CD14-positive monocyte (primary cell): ENCODE measurements at regions not wholly inside any gene's neighbourhood (a gene's known extent, or its start where the extent isn't known, plus 50 kb on each side); places are given as distances from the start of the nearest gene placed in this dataset.

Source experiments
- DNase-seq, 3 donors: peaks; one replicate each; pipeline ENCODE4 v3.0.0-alpha.2; 2011 to 2022
- H2AFZ ChIP-seq: 2 replicates; pipeline ENCODE4 v1.6.0; 2012; ENCODE audit warnings: mild to moderate bottlenecking, low read depth, low read length, inconsistent platforms; ENCODE audit not compliant: insufficient read depth, poor library complexity, severe bottlenecking
- H3K27ac ChIP-seq, 2 donors: 1 replicate in 1 of 2; 2 replicates in 1 of 2; pipeline ENCODE4 v1.5.1; 2012 to 2013; ENCODE audit warnings: low read length in 2 of 2, control low read depth in 1 of 2, inconsistent platforms in 1 of 2, low read depth in 1 of 2, mild to moderate bottlenecking in 1 of 2
- H3K27me3 ChIP-seq, 2 donors: one replicate each; pipeline versions ENCODE4 v1.6.0 to v1.6.1; 2011 to 2013; ENCODE audit warnings: low read length in 2 of 2; ENCODE audit not compliant: control insufficient read depth in 2 of 2, insufficient read depth in 2 of 2
- H3K36me3 ChIP-seq, 2 donors: replicated peaks in 1 of 2; 1 replicate in 1 of 2; 2 replicates in 1 of 2; pipeline versions ENCODE4 v1.5.1 to v1.6.1; 2012 to 2013; ENCODE audit warnings: low read length in 2 of 2, control low read depth in 1 of 2, inconsistent platforms in 1 of 2, mild to moderate bottlenecking in 1 of 2; ENCODE audit not compliant: insufficient read depth in 2 of 2, control insufficient read depth in 1 of 2
- H3K4me1 ChIP-seq, 2 donors: 1 replicate in 1 of 2; 2 replicates in 1 of 2; pipeline versions ENCODE4 v1.5.1 to v1.6.1; 2012 to 2013; ENCODE audit warnings: low read length in 2 of 2, control low read depth in 1 of 2, inconsistent platforms in 1 of 2, mild to moderate bottlenecking in 1 of 2, moderate library complexity in 1 of 2; ENCODE audit not compliant: insufficient read depth in 2 of 2, control insufficient read depth in 1 of 2
- H3K4me2 ChIP-seq: replicated peaks from 2 replicates; pipeline ENCODE3; 2012; ENCODE audit warnings: low read length, moderate library complexity, mild to moderate bottlenecking; ENCODE audit not compliant: poor library complexity, severe bottlenecking; ENCODE audit errors: extremely low read depth
- H3K4me3 ChIP-seq, 3 experiments: fragments of 200-600 bp in 1 of 3; sonication (generic) in 1 of 3; replicated peaks in 1 of 3; 1 replicate in 2 of 3; 2 replicates in 1 of 3; pipeline ENCODE4 v1.5.1; 2011 to 2013; ENCODE audit warnings: low read length in 3 of 3, mild to moderate bottlenecking in 3 of 3, control low read depth in 2 of 3, low read depth in 2 of 3, inconsistent platforms in 1 of 3, moderate library complexity in 1 of 3
- H3K79me2 ChIP-seq: 2 replicates; pipeline ENCODE4 v1.6.0; 2012; ENCODE audit warnings: mild to moderate bottlenecking, control low read depth, inconsistent platforms, low read length, moderate library complexity; ENCODE audit not compliant: insufficient read depth
- H3K9ac ChIP-seq: 2 replicates; pipeline ENCODE4 v1.6.0; 2017; ENCODE audit warnings: low read length, mild to moderate bottlenecking; ENCODE audit not compliant: insufficient read depth, poor library complexity, severe bottlenecking
- H3K9me3 ChIP-seq, 2 donors: replicated peaks in 1 of 2; 1 replicate in 1 of 2; 2 replicates in 1 of 2; pipeline versions ENCODE4 v1.5.1 to v1.6.1; 2012 to 2013; ENCODE audit warnings: low read length in 2 of 2, control low read depth in 1 of 2; ENCODE audit not compliant: control insufficient read depth in 1 of 2, insufficient read depth in 1 of 2
- H4K20me1 ChIP-seq: 2 replicates; pipeline ENCODE4 v1.6.0; 2012; ENCODE audit warnings: mild to moderate bottlenecking, low read length, control low read depth, moderate library complexity; ENCODE audit not compliant: insufficient read depth
- H3K27ac Mint-ChIP-seq, 7 donors: one replicate each; pipeline ENCODE4 v1.8.0; 2020; ENCODE audit warnings: mild to moderate bottlenecking in 7 of 7, mixed read lengths in 7 of 7, moderate library complexity in 6 of 7, inconsistent platforms in 2 of 7
- H3K27me3 Mint-ChIP-seq, 3 donors: one replicate each; pipeline ENCODE4 v1.8.0; 2021 to 2022; ENCODE audit warnings: low read depth in 3 of 3, mild to moderate bottlenecking in 3 of 3, mixed read lengths in 3 of 3, moderate library complexity in 3 of 3, inconsistent platforms in 1 of 3
- H3K36me3 Mint-ChIP-seq, 2 donors: one replicate each; pipeline ENCODE4 v1.8.0; 2020; ENCODE audit warnings: mixed read lengths in 2 of 2, inconsistent platforms in 1 of 2, mild to moderate bottlenecking in 1 of 2
- H3K4me1 Mint-ChIP-seq: one replicate; pipeline ENCODE4 v1.8.0; 2020; ENCODE audit warnings: mild to moderate bottlenecking, mixed read lengths
- H3K4me3 Mint-ChIP-seq, 2 donors: one replicate each; pipeline ENCODE4 v1.8.0; 2020; ENCODE audit warnings: mild to moderate bottlenecking in 2 of 2, mixed read lengths in 2 of 2, moderate library complexity in 1 of 2
- H3K9me3 Mint-ChIP-seq, 7 donors: one replicate each; pipeline ENCODE4 v1.8.0; 2020 to 2022; ENCODE audit warnings: mixed read lengths in 7 of 7, mild to moderate bottlenecking in 6 of 7, moderate library complexity in 6 of 7, inconsistent platforms in 2 of 7
- WGBS: methylation state at CpG from one replicate; pipeline ENCODE4 v1.1.5; 2013; ENCODE audit warnings: missing lambda C conversion rate; ENCODE audit not compliant: insufficient coverage; 5-methylcytosine and 5-hydroxymethylcytosine counted together
- intact Hi-C, 2 donors: fragments of 100-400 bp; cut with micrococcal nuclease; formaldehyde crosslinking; loops; one replicate each; pipeline versions ENCODE4 v1.15.0 to v1.15.1; 2023
- TF ChIP-seq, protein P1 (sequence below): fragments of 200-600 bp; IDR thresholded peaks from one replicate; pipeline ENCODE4 v1.8.0; 2022; ENCODE audit warnings: antibody characterized with exemption, mild to moderate bottlenecking

DNA sequence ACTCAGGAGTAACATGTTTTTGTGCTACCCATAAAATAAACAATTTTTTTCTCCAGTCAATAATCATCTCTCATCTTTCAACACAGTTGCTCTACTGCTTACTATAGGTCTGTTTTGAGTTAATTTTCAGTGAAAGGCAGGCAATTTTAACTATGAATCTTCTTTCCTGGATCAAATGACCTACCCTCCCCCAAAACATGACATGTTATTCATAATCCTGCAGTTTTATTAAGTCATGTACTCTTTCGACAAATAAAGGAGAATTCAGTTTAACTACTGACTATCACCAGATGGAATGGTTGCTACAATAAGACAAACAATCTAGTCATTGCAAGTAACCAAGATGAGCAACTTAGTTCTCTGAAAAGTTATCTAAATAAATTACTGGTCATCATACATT lies 106.0 kb upstream of the FAR2 start:
- Histone ChIP-seq H3K27ac (no peak overlapping the region), H3K4me3 (no peak overlapping the region), H3K27me3 (no peaks in the 10 kb centered on the region), H3K79me2 (no peaks in the 10 kb centered on the region), H3K9ac (no peak overlapping the region), H3K4me1 (no peaks in the 10 kb centered on the region), H3K9me3 (no peaks in the 10 kb centered on the region), H3K36me3 (no peaks in the 10 kb centered on the region), H3K4me2 (no peak overlapping the region), H4K20me1 (no peaks in the 10 kb centered on the region), H2AFZ (no peak overlapping the region)
- H3K9me3 Mint-ChIP-seq: peaks cover 0 to 3% (median 0%) of the 10 kb centered on the region in 7 donors
- H3K27me3 Mint-ChIP-seq: peaks cover 0 to 3% (median 2%) of the 10 kb centered on the region in 3 donors
- H3K4me3 Mint-ChIP-seq: no peak overlapping the region
- no CpG with 5 or more reads among the region's 1 CpG for WGBS
- intact Hi-C loops: no loop called here
- TF ChIP-seq, protein P1, sequence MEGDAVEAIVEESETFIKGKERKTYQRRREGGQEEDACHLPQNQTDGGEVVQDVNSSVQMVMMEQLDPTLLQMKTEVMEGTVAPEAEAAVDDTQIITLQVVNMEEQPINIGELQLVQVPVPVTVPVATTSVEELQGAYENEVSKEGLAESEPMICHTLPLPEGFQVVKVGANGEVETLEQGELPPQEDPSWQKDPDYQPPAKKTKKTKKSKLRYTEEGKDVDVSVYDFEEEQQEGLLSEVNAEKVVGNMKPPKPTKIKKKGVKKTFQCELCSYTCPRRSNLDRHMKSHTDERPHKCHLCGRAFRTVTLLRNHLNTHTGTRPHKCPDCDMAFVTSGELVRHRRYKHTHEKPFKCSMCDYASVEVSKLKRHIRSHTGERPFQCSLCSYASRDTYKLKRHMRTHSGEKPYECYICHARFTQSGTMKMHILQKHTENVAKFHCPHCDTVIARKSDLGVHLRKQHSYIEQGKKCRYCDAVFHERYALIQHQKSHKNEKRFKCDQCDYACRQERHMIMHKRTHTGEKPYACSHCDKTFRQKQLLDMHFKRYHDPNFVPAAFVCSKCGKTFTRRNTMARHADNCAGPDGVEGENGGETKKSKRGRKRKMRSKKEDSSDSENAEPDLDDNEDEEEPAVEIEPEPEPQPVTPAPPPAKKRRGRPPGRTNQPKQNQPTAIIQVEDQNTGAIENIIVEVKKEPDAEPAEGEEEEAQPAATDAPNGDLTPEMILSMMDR: no peak
- H3K36me3 Mint-ChIP-seq: no peaks in the 10 kb centered on the region
- no peak for DNase-seq
- H3K4me1 Mint-ChIP-seq: no peaks in the 10 kb centered on the region
- no peak overlapping the region for H3K27ac Mint-ChIP-seq

DNA sequence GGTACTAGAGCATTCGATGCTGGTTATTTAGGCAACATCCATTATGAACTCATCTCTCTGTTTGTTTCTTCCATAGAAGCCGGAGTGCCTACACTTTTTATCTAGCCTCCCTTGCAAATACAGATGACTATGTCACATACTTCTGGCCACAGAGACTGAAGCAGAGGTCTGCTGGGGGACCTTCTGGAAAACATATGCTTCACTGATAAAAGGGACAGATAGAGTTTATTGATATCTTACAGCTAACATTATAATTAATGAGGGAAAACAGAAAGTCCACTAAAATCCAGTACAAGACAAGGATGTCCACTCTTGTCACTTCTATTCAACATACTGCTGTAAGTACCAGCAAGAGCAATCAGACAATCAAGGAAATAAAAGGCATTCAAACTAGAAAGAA lies 104.3 kb upstream of the FAR2 start:
- Histone ChIP-seq H3K36me3 (no peaks in the 10 kb centered on the region), H3K4me2 (no peak overlapping the region), H3K4me1 (no peaks in the 10 kb centered on the region), H3K4me3 (no peak overlapping the region), H2AFZ (no peak overlapping the region), H3K27me3 (no peaks in the 10 kb centered on the region), H3K9ac (no peak overlapping the region), H3K27ac (no peak overlapping the region), H3K79me2 (no peaks in the 10 kb centered on the region), H4K20me1 (no peaks in the 10 kb centered on the region), H3K9me3 (no peaks in the 10 kb centered on the region)
- TF ChIP-seq, protein P1: no peak
- no peak for DNase-seq
- no peak overlapping the region for H3K27ac Mint-ChIP-seq
- H3K9me3 Mint-ChIP-seq: peaks cover 0 to 5% (median 0%) of the 10 kb centered on the region in 7 donors
- peaks cover 0 to 2% (median 0%) of the 10 kb centered on the region in 3 donors for H3K27me3 Mint-ChIP-seq
- no peak overlapping the region for H3K4me3 Mint-ChIP-seq
- no peaks in the 10 kb centered on the region for H3K36me3 Mint-ChIP-seq
- intact Hi-C loops: no loop called here
- H3K4me1 Mint-ChIP-seq: no peaks in the 10 kb centered on the region
- no CpG with 5 or more reads among the region's 2 CpGs for WGBS
